ENCODE measurements at regions not wholly inside any gene's neighbourhood (a gene's known extent, or its start where the extent isn't known, plus 50 kb on each side); places are given as distances from the start of the nearest gene placed in this dataset.
"Not testable (repeated sequence)": the region's sequence is repeated elsewhere in the genome, so short reads cannot be mapped to it uniquely, and the experiment has no call there.

GRCh38 chr5:163947848-163948666, 442.6 kb downstream of the MAT2B start:
- Histone ChIP-seq H3K36me3 (no peaks in the 10 kb centered on the region), H3K4me3 (ENCODE audit: low read depth, low read length) (no peak overlapping the region), H3K27me3 (no peaks in the 10 kb centered on the region), H3K4me1 (no peaks in the 10 kb centered on the region), H3K9me3 (no peaks in the 10 kb centered on the region)
- no peak for TF ChIP-seq CTCF (IDR thresholded peaks at IDR 0.05; ENCODE audit: low read depth, low read length)
- DNase-seq = no peak

- Histone ChIP-seq H3K27me3 (no peaks in the 10 kb centered on the region), H3K4me1 (no peaks in the 10 kb centered on the region), H3K9me3 (no peaks in the 10 kb centered on the region), H3K4me3 (ENCODE audit: low read depth, low read length) (no peak overlapping the region), H3K36me3 (no peaks in the 10 kb centered on the region)
- TF ChIP-seq CTCF (IDR thresholded peaks at IDR 0.05; ENCODE audit: low read depth, low read length) = no peak
- no peak for DNase-seq
These were observed 444.8 kb downstream of the MAT2B start for GRCh38 chr5:163950248-163950647.

- DNase-seq = no peak
- Histone ChIP-seq H3K4me1 (no peaks in the 10 kb centered on the region), H3K27me3 (no peaks in the 10 kb centered on the region), H3K9me3 (no peaks in the 10 kb centered on the region), H3K36me3 (no peaks in the 10 kb centered on the region), H3K4me3 (ENCODE audit: low read depth, low read length) (no peak overlapping the region)
- TF ChIP-seq CTCF (IDR thresholded peaks at IDR 0.05; ENCODE audit: low read depth, low read length) = no peak
These were observed 445.6 kb downstream of the MAT2B start for GRCh38 chr5:163951069-163951468.

GRCh38 chr5:163953901-163954300, 448.5 kb downstream of the MAT2B start:
- H3K4me1 ChIP-seq = no peaks in the 10 kb centered on the region
- no peaks in the 10 kb centered on the region for H3K27me3 ChIP-seq
- no peak overlapping the region for H3K4me3 ChIP-seq (ENCODE audit: low read depth, low read length)
- H3K36me3 ChIP-seq = no peaks in the 10 kb centered on the region
- no peaks in the 10 kb centered on the region for H3K9me3 ChIP-seq
- TF ChIP-seq CTCF (IDR thresholded peaks at IDR 0.05; ENCODE audit: low read depth, low read length) = no peak
- DNase-seq = no peak

GRCh38 chr5:163961230-163961629, 455.8 kb downstream of the MAT2B start:
- not testable (repeated sequence) for H3K27me3 ChIP-seq; DNase-seq; H3K4me3 ChIP-seq (ENCODE audit: low read depth, low read length); H3K9me3 ChIP-seq; H3K36me3 ChIP-seq; H3K4me1 ChIP-seq

GRCh38 chr5:163963881-163964280, 458.5 kb downstream of the MAT2B start:
- H3K36me3 ChIP-seq = no peaks in the 10 kb centered on the region
- no peak overlapping the region for H3K4me3 ChIP-seq (ENCODE audit: low read depth, low read length)
- DNase-seq = no peak
- no peaks in the 10 kb centered on the region for H3K9me3 ChIP-seq
- no peaks in the 10 kb centered on the region for H3K4me1 ChIP-seq
- H3K27me3 ChIP-seq = peaks cover under 1% of the 10 kb centered on the region; the same call in 1 of the 2 replicates
- no peak for TF ChIP-seq CTCF (IDR thresholded peaks at IDR 0.05; ENCODE audit: low read depth, low read length)

Data from BE2C (cell line).